Neural progenitor cell (in vitro differentiated cells): ENCODE measurements at regions not wholly inside any gene's neighbourhood (a gene's known extent, or its start where the extent isn't known, plus 50 kb on each side); places are given as distances from the start of the nearest gene placed in this dataset.

Experiments used
- EZH2 ChIP-seq: fragments of 200-600 bp; sonication (generic); IDR thresholded peaks from 2 replicates; pipeline ENCODE4 v1.6.1; 2017; ENCODE audit warnings: antibody characterized with exemption, mild to moderate bottlenecking, moderate library complexity
- EZH2phosphoT487 ChIP-seq: fragments of 200-600 bp; sonication (generic); IDR thresholded peaks from 2 replicates; pipeline ENCODE4 v1.6.1; 2017; ENCODE audit warnings: antibody characterized with exemption
- TF ChIP-seq, protein P1 (sequence below): fragments of 200-600 bp; sonication (generic); IDR thresholded peaks from 2 replicates; pipeline ENCODE4 v1.5.1; 2017; ENCODE audit warnings: antibody characterized with exemption, mild to moderate bottlenecking

DNA sequence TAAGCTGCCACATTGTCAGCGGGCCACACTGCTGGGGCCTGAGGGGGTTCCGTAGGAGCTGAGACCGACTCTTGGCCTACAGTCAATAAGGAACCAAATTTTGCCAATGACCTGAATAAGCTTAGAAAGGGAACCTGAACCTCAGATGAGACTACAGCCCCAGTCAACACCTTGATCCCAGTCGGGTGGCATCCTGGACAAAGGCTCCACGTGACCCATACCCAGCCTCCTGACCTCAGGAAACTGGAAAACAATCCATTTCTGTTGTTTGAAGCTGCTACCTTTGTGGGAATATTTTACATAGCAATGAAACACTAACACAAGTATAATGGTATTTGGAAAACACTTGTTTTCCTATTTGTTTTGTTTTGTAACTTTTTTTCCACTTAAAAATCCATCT is 179.9 kb upstream of the RALGAPA2 start:
- TF ChIP-seq EZH2phosphoT487 (no peak), EZH2 (no peak)
- TF ChIP-seq, protein P1, sequence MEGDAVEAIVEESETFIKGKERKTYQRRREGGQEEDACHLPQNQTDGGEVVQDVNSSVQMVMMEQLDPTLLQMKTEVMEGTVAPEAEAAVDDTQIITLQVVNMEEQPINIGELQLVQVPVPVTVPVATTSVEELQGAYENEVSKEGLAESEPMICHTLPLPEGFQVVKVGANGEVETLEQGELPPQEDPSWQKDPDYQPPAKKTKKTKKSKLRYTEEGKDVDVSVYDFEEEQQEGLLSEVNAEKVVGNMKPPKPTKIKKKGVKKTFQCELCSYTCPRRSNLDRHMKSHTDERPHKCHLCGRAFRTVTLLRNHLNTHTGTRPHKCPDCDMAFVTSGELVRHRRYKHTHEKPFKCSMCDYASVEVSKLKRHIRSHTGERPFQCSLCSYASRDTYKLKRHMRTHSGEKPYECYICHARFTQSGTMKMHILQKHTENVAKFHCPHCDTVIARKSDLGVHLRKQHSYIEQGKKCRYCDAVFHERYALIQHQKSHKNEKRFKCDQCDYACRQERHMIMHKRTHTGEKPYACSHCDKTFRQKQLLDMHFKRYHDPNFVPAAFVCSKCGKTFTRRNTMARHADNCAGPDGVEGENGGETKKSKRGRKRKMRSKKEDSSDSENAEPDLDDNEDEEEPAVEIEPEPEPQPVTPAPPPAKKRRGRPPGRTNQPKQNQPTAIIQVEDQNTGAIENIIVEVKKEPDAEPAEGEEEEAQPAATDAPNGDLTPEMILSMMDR, result no peak
